ENCODE measurements at regions not wholly inside any gene's neighbourhood (a gene's known extent, or its start where the extent isn't known, plus 50 kb on each side); places are given as distances from the start of the nearest gene placed in this dataset.

- no peak for TF ChIP-seq POLR2A (IDR thresholded peaks at IDR 0.05)
- no peak for TF ChIP-seq CTCF (IDR thresholded peaks at IDR 0.05)
Measured at GRCh38 chr6:98215531-98215930, 618.8 kb upstream of the POU3F2 start.
